ENCODE measurements at regions not wholly inside any gene's neighbourhood (a gene's known extent, or its start where the extent isn't known, plus 50 kb on each side); places are given as distances from the start of the nearest gene placed in this dataset.

GRCh38 chr13:59176775-59177174, 987.0 kb downstream of the DIAPH3 start:
- no peak for DNase-seq

GRCh38 chr13:59178344-59178743, 985.4 kb downstream of the DIAPH3 start:
- no peak for DNase-seq

- DNase-seq, result no peak
Measured at GRCh38 chr13:59182241-59182640, 981.5 kb downstream of the DIAPH3 start.

GRCh38 chr13:59197397-59197796, 966.3 kb downstream of the DIAPH3 start:
- DNase-seq, result no peak

DNA sequence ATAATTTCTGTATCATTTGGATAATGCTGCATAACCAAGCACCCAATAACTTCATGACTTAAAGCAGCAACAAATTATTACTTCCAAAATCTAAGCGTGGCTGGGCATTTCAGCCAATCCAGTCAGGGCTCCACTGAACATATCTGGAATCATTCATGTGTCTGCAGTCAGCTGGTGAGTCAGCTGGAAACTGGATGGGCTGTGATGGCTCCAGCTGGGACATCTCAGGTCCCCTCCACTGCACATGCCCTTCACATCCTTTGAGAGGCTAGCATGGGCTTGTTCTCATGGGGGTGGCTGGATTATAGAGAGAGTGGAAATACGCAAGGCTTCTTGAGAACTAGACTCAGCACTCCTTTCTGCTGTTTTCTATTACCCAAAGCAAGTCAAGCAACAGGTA, 961.9 kb downstream of the DIAPH3 start:
- no peak for DNase-seq

- peak in 1 of 2 experiments; percentile 52 for DNase-seq
Measured at GRCh38 chr13:59203855-59204254, 959.9 kb downstream of the DIAPH3 start.

DNA sequence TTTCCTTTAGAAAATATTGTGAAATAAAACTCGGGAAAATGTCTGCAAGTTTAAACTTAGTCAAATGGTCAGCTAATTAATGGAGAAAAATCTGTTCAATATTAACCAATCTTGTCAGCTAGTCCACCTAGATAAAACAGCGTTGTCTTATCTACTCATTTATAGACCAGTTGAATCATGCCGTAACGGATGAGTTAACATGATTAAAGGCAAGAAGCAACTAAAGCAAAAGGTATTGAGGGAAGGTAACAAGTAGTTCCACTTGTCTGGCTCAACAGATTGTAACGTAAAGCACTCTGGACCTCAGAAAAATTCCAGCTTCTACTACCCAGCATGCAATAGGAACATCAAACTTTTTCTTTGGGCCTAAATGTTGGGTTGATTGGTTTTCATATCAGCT, 958.2 kb downstream of the DIAPH3 start:
- no peak for DNase-seq

GRCh38 chr13:59208405-59209195, 955.1 kb downstream of the DIAPH3 start:
- DNase-seq, result no peak

DNA sequence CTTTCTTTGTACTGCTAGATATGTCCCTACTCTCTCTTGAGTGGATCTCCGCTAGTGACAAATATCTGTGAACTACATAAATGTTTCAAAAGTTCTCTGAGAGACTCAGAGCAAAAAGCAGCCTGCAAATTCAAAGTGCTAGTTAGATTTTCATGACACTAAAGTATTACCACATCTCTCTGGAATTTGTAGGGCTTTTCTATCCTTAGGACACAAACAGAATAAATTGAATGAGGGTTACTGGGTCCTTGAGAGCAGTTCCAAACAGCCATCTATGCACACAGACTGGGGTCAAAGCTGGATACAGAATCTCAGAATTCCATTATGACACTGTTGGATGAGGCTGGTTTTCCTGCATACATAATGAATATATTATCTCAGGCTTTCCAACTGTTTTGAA, 953.2 kb downstream of the DIAPH3 start:
- DNase-seq, result no peak

GRCh38 chr13:59211606-59212005, 952.1 kb downstream of the DIAPH3 start:
- peak; percentile 9 to 51 for DNase-seq

DNA sequence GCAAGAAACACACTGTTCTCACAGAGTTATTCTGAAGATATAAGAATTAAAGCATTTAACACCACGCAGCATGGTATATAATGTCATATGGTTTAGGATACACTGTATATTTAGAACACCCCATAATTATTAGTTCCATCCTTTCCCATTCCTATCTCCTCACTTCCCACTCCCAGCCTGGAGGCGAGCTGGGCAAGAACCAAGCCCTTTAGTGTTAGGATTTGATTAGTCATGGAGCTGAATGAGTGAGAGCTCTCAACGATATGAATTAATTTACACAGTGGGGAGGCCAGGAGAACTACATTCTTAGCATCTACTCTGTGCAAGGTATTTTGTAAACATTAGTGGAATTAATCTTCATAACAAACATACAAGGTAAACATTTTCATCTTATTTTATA, 934.3 kb downstream of the DIAPH3 start:
- no peak for DNase-seq

GRCh38 chr13:59229861-59230260, 933.9 kb downstream of the DIAPH3 start:
- DNase-seq, result no peak

DNA sequence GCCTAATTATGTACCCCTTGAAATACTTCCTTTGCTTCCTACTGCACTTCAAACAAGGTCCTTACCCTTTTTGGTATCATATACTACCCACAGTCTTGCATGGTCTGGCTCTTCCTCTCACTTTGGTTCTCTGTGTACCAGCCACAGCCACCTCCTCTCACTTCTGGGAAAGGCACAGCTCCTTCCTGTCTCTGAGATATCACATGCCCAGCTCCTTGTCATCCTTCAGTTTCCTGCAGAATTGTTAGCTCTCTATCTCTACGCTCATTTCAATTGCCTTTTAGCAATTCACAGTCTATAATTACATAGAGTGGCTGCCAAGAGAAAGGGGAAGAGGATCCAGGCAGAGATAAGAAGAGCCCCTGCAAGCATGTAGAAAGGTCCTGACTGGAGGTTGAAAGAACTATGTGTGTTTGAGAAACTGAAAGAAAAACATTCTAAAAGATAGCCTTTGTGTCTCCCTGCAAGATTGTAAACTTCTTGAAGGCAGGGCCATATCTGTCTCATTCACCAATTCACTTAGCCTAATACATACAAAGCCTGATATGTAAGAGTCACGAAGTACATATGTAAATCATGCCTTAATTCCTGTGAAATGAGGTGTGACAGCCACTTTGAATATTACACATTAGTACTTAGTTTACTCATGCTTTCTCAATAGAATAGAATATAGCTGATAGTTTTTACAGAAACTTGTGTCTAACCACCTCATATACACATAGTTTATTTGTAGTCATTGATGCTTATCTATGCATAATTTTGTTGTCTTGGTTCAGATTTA, 933.1 kb downstream of the DIAPH3 start:
- DNase-seq, result no peak

DNA sequence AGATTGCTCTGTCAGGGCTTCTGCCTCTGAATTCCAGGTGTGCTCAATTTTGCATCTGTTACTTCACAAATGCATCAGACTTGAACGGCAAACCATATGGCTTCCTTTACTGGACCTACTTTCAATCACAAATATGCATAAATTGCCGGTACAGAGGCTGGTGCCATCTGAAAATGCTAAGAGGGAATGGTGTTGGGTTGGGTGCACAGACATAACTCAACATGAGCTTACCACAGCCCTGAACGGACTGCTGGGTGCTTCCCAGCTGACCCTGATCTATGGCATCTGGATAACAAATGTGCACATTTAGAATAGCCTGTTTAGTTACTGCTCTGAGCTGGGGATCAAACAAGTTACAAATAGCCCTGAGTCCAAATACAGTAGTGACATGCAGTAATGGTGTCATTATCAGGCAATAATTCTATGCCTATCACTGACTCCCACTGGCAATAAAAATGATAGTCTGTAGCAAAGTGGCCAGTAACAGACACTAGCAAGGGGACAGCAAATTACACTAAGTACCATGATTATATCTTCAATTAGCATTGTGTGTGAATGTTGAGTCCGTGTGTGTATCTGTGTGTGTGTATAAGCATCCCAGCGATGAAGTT, 927.3 kb downstream of the DIAPH3 start:
- DNase-seq, result peak; percentile 45 to 79

DNA sequence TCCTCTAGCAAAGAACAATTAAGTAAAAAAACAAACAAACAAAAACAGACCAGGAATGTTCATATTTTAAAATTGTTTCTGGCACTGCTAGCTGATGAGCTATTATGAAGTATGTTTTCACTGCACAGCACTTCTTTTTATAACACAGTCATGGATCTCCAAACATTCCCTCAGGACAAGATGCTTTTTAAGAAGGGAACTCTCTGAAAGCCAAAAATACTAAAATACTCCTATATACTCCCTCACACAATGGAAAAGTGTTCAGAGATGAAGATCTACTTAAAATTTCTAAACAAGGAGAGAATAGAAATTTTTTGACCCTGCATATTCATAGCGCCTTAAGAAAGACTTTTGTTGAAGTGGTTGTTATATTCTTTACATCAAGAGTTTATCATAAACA, 926.8 kb downstream of the DIAPH3 start:
- DNase-seq, result no peak

DNA sequence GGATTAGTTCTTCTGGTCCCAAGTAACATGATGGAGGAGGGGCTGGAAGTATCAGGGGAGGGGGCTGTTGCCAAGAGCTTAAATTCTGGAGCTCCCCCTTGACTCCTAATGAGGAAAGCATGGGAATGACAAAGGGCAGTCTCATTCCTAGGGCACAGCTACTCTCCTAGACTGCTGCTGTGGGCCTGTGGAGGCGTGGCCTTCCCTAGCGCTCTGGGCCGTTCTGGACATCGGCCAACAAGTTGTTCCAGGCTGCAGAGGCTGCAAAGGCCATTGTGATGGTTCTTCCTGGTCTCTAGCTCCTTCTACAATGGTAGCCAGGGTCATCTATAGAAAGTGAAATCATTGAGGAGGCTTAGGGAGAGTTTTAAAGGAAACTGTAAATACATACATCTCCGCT, 916.6 kb downstream of the DIAPH3 start:
- no peak for DNase-seq

- DNase-seq, result no peak
Measured at GRCh38 chr13:59250336-59251189, 913.2 kb downstream of the DIAPH3 start.

GRCh38 chr13:59259165-59260000, 904.3 kb downstream of the DIAPH3 start:
- DNase-seq, result no peak

DNA sequence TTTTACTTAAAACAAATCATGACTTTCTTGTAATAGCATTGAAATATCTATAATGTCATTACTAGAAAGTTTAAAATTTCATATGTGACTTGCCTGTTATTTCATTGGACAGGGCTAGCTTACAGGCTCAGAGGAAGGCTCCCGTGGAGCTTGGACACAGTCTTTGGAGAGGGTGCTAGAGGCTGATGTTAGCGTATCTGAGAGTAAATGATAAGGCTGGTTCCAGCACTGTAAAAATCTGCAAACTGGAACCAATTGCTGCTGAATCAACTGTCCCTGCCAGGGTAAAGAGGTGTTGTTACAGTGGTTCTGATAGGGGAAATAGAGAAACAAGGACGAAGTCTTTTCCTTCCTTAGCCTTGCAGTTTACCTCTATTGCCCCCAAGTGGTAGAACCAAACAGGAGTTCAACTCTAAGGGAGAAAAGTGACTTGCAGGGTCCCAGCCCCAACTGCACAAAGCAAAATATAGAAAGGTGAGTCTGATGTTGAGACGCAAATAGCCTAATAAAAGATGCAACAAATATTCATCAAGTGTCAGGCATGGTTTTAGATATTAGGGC, 901.7 kb downstream of the DIAPH3 start:
- peak; percentile 2 to 43 for DNase-seq

DNA sequence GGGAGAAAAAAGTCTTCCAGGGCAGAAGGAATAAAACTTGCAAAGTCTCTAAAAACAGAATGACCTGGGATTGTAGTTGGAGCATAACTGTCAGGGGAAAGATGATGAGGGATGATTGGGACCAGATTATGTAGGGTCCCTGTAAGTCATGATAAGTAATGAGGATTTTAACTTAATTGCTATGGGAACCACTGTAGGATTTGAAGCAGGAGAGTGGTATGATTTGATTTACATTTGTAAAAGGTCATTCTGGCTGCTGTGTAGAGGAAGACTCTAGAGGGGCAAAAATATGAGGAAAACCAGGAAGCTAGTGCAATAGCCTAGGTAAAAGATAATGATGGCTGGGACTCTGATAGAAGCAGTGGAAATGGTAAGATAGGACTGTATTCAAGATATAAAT, 900.2 kb downstream of the DIAPH3 start:
- DNase-seq, result no peak

DNA sequence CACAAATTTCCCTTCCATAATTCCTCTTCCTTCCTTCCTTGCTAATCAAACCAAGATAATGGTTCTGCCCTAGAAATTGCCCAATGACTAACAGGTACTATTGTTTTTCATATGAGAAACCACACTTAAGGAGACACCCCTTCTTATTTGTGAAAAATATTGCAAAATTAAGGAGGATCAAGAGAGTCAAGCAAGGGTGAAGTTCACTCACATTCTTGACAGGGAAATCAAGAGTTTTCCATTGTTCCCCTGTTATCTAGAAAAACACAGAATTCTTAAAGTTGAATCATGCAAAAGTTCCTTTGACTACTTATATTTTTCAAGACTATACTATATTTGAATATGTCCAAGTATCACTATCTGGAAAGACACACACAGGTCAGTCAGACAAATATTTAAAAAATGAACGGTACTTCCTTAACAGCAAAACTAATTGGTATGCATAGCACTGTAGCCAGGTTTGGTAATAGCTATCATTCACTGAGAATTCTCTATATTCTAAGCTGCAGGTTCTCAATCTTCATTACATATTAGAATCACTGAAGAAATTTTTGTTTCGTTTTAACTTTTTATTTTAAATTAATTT, 897.2 kb downstream of the DIAPH3 start:
- DNase-seq, result no peak
